Panc1 (cell line): ENCODE measurements at regions not wholly inside any gene's neighbourhood (a gene's known extent, or its start where the extent isn't known, plus 50 kb on each side); places are given as distances from the start of the nearest gene placed in this dataset.

Experiments used
- POLR2AphosphoS5 ChIP-seq: IDR thresholded peaks from 2 replicates; pipeline ENCODE4 v1.6.1; 2012; ENCODE audit warnings: mild to moderate bottlenecking, low read depth, low read length, moderate library complexity
- TCF7L2 ChIP-seq: IDR thresholded peaks from 2 replicates; pipeline ENCODE4 v1.6.1; 2011; ENCODE audit warnings: mild to moderate bottlenecking, low read depth, low read length, inconsistent platforms
- TF ChIP-seq, protein P1 (sequence below): fragments of 450-650 bp; IDR thresholded peaks from 2 replicates; pipeline ENCODE4 v1.5.1; 2017; ENCODE audit warnings: mild to moderate bottlenecking

- TF ChIP-seq, protein P1, sequence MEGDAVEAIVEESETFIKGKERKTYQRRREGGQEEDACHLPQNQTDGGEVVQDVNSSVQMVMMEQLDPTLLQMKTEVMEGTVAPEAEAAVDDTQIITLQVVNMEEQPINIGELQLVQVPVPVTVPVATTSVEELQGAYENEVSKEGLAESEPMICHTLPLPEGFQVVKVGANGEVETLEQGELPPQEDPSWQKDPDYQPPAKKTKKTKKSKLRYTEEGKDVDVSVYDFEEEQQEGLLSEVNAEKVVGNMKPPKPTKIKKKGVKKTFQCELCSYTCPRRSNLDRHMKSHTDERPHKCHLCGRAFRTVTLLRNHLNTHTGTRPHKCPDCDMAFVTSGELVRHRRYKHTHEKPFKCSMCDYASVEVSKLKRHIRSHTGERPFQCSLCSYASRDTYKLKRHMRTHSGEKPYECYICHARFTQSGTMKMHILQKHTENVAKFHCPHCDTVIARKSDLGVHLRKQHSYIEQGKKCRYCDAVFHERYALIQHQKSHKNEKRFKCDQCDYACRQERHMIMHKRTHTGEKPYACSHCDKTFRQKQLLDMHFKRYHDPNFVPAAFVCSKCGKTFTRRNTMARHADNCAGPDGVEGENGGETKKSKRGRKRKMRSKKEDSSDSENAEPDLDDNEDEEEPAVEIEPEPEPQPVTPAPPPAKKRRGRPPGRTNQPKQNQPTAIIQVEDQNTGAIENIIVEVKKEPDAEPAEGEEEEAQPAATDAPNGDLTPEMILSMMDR = no peak
- TF ChIP-seq TCF7L2 (no peak), POLR2AphosphoS5 (no peak)
Observed at GRCh38 chr4:187464573-187464972, 531.0 kb upstream of the ZFP42 start.
